ENCODE measurements at regions not wholly inside any gene's neighbourhood (a gene's known extent, or its start where the extent isn't known, plus 50 kb on each side); places are given as distances from the start of the nearest gene placed in this dataset.

DNA sequence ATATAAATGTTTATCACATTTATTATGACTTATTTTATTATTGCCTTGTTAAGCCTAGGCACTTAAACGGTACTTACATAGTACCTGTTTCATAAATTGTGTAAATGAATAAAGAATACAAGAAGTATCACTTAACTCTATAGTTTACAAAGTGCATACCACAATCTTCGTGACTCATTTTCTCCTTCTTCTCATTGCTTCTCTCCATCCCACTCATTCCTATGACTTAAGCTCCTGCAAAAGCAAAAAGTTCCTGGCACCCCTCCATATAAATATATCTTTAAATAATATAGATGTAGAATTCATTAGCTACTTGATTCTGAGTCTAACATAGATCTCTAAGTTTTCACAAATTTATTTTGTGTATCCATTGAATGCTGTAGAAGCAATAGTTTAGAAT lies 1382.0 kb upstream of the CELF2 start:
- TF ChIP-seq, protein P1, sequence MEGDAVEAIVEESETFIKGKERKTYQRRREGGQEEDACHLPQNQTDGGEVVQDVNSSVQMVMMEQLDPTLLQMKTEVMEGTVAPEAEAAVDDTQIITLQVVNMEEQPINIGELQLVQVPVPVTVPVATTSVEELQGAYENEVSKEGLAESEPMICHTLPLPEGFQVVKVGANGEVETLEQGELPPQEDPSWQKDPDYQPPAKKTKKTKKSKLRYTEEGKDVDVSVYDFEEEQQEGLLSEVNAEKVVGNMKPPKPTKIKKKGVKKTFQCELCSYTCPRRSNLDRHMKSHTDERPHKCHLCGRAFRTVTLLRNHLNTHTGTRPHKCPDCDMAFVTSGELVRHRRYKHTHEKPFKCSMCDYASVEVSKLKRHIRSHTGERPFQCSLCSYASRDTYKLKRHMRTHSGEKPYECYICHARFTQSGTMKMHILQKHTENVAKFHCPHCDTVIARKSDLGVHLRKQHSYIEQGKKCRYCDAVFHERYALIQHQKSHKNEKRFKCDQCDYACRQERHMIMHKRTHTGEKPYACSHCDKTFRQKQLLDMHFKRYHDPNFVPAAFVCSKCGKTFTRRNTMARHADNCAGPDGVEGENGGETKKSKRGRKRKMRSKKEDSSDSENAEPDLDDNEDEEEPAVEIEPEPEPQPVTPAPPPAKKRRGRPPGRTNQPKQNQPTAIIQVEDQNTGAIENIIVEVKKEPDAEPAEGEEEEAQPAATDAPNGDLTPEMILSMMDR (IDR thresholded peaks at IDR 0.05; ENCODE audit: poor library complexity), result no peak
- TF ChIP-seq EZH2 (IDR thresholded peaks at IDR 0.05; ENCODE audit: borderline replicate concordance), result no peak
- no peak for TF ChIP-seq EZH2phosphoT487 (IDR thresholded peaks at IDR 0.05; ENCODE audit: low read depth, severe bottlenecking, unreplicated experiment)
